ENCODE measurements at regions not wholly inside any gene's neighbourhood (a gene's known extent, or its start where the extent isn't known, plus 50 kb on each side); places are given as distances from the start of the nearest gene placed in this dataset.

- no peak overlapping the region for H3K4me3 ChIP-seq (ENCODE audit: low read depth, low read length)
- Mint-ChIP-seq H3K36me3 (no peaks in the 10 kb centered on the region), H3K4me3 (no peak overlapping the region), H3K4me1 (no peaks in the 10 kb centered on the region), H3K9me3 (peaks cover 0 to 7% (median 2%) of the 10 kb centered on the region in 7 donors), H3K27ac (no peak overlapping the region), H3K27me3 (no peaks in the 10 kb centered on the region)
- H3K4me1 ChIP-seq (ENCODE audit: control insufficient read depth, insufficient read depth, low read length, poor library complexity, severe bottlenecking): no peaks in the 10 kb centered on the region
- no peaks in the 10 kb centered on the region for H3K36me3 ChIP-seq (ENCODE audit: control insufficient read depth, insufficient read depth, low read length)
- no peaks in the 10 kb centered on the region for H3K9me3 ChIP-seq (ENCODE audit: control insufficient read depth in 2 of 2, low read length in 2 of 2)
- ATAC-seq (ENCODE audit: low read depth in 2 of 2) (no peak), DNase-seq (no peak)
- H3K27me3 ChIP-seq (ENCODE audit: control insufficient read depth, insufficient read depth, low read length): no peaks in the 10 kb centered on the region
- no peak overlapping the region for H3K27ac ChIP-seq (ENCODE audit: insufficient read depth, low read length, poor library complexity, severe bottlenecking)
Observed at GRCh38 chr16:54724346-54724925, 206.2 kb upstream of the IRX5 start.

GRCh38 chr16:54722210-54722676, 208.4 kb upstream of the IRX5 start:
- H3K27ac Mint-ChIP-seq: no peak overlapping the region
- Histone ChIP-seq H3K36me3 (ENCODE audit: control insufficient read depth, insufficient read depth, low read length) (no peaks in the 10 kb centered on the region), H3K4me3 (ENCODE audit: low read depth, low read length) (no peak overlapping the region), H3K9me3 (ENCODE audit: control insufficient read depth in 2 of 2, low read length in 2 of 2) (no peaks in the 10 kb centered on the region), H3K27me3 (ENCODE audit: control insufficient read depth, insufficient read depth, low read length) (no peaks in the 10 kb centered on the region), H3K4me1 (ENCODE audit: control insufficient read depth, insufficient read depth, low read length, poor library complexity, severe bottlenecking) (no peaks in the 10 kb centered on the region), H3K27ac (ENCODE audit: insufficient read depth, low read length, poor library complexity, severe bottlenecking) (no peak overlapping the region)
- H3K36me3 Mint-ChIP-seq: no peaks in the 10 kb centered on the region
- H3K4me1 Mint-ChIP-seq: no peaks in the 10 kb centered on the region
- peaks cover 0 to 10% (median 4%) of the 10 kb centered on the region in 7 donors for H3K9me3 Mint-ChIP-seq
- no peak overlapping the region for H3K4me3 Mint-ChIP-seq
- H3K27me3 Mint-ChIP-seq: no peaks in the 10 kb centered on the region
- ATAC-seq (ENCODE audit: low read depth in 2 of 2): no peak
- DNase-seq: no peak

GRCh38 chr16:54720259-54720658, 210.4 kb upstream of the IRX5 start:
- Histone ChIP-seq H3K4me1 (ENCODE audit: control insufficient read depth, insufficient read depth, low read length, poor library complexity, severe bottlenecking) (no peaks in the 10 kb centered on the region), H3K9me3 (ENCODE audit: control insufficient read depth in 2 of 2, low read length in 2 of 2) (no peaks in the 10 kb centered on the region), H3K27ac (ENCODE audit: insufficient read depth, low read length, poor library complexity, severe bottlenecking) (no peak overlapping the region), H3K27me3 (ENCODE audit: control insufficient read depth, insufficient read depth, low read length) (no peaks in the 10 kb centered on the region), H3K36me3 (ENCODE audit: control insufficient read depth, insufficient read depth, low read length) (no peaks in the 10 kb centered on the region), H3K4me3 (ENCODE audit: low read depth, low read length) (no peak overlapping the region)
- H3K4me1 Mint-ChIP-seq: no peaks in the 10 kb centered on the region
- H3K9me3 Mint-ChIP-seq: peaks cover 0 to 7% (median 2%) of the 10 kb centered on the region in 7 donors
- no peaks in the 10 kb centered on the region for H3K36me3 Mint-ChIP-seq
- no peak for ATAC-seq (ENCODE audit: low read depth in 2 of 2)
- DNase-seq: no peak
- H3K27me3 Mint-ChIP-seq: no peaks in the 10 kb centered on the region
- H3K4me3 Mint-ChIP-seq: no peak overlapping the region
- no peak overlapping the region for H3K27ac Mint-ChIP-seq

GRCh38 chr16:54719624-54720023, 211.0 kb upstream of the IRX5 start:
- Histone ChIP-seq H3K27ac (ENCODE audit: insufficient read depth, low read length, poor library complexity, severe bottlenecking) (no peak overlapping the region), H3K9me3 (ENCODE audit: control insufficient read depth in 2 of 2, low read length in 2 of 2) (no peaks in the 10 kb centered on the region), H3K27me3 (ENCODE audit: control insufficient read depth, insufficient read depth, low read length) (no peaks in the 10 kb centered on the region), H3K4me1 (ENCODE audit: control insufficient read depth, insufficient read depth, low read length, poor library complexity, severe bottlenecking) (no peaks in the 10 kb centered on the region), H3K4me3 (ENCODE audit: low read depth, low read length) (no peak overlapping the region), H3K36me3 (ENCODE audit: control insufficient read depth, insufficient read depth, low read length) (no peaks in the 10 kb centered on the region)
- Mint-ChIP-seq H3K4me3 (no peak overlapping the region), H3K27ac (no peak overlapping the region), H3K27me3 (no peaks in the 10 kb centered on the region), H3K4me1 (no peaks in the 10 kb centered on the region), H3K9me3 (peaks cover 0 to 7% (median 2%) of the 10 kb centered on the region in 7 donors), H3K36me3 (no peaks in the 10 kb centered on the region)
- DNase-seq (no peak), ATAC-seq (ENCODE audit: low read depth in 2 of 2) (no peak)

DNA sequence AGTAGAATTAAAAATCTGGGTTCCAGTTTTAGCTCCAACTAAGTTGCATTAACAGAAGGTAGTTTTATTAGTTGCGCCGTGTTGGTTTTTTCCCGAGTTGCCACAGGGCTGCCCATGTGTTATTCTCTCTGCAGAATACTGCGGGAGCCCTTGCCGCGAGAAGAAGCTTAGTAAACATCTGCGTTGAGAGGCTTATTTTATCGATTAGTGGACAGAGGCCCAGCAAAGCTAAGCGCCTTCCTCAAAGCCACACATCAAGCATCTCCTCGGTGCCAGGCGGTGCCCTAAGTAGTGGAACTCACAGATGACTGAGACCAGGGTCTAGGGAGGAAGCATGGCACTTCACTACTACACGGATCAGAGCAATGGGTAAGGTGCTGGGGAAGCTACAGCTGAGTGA, 212.3 kb upstream of the IRX5 start:
- no peak overlapping the region for H3K27ac ChIP-seq (ENCODE audit: insufficient read depth, low read length, poor library complexity, severe bottlenecking)
- no peaks in the 10 kb centered on the region for H3K27me3 ChIP-seq (ENCODE audit: control insufficient read depth, insufficient read depth, low read length)
- H3K36me3 ChIP-seq (ENCODE audit: control insufficient read depth, insufficient read depth, low read length): no peaks in the 10 kb centered on the region
- H3K4me3 ChIP-seq (ENCODE audit: low read depth, low read length): no peak overlapping the region
- H3K9me3 Mint-ChIP-seq: peaks cover 0 to 7% (median 2%) of the 10 kb centered on the region in 7 donors
- no peaks in the 10 kb centered on the region for H3K27me3 Mint-ChIP-seq
- ATAC-seq (ENCODE audit: low read depth in 2 of 2): no peak
- no peak overlapping the region for H3K27ac Mint-ChIP-seq
- H3K9me3 ChIP-seq (ENCODE audit: control insufficient read depth in 2 of 2, low read length in 2 of 2): no peaks in the 10 kb centered on the region
- H3K4me1 ChIP-seq (ENCODE audit: control insufficient read depth, insufficient read depth, low read length, poor library complexity, severe bottlenecking): no peaks in the 10 kb centered on the region
- H3K36me3 Mint-ChIP-seq: no peaks in the 10 kb centered on the region
- DNase-seq: no peak
- no peaks in the 10 kb centered on the region for H3K4me1 Mint-ChIP-seq
- no peak overlapping the region for H3K4me3 Mint-ChIP-seq

- H3K4me1 ChIP-seq (ENCODE audit: control insufficient read depth, insufficient read depth, low read length, poor library complexity, severe bottlenecking): no peaks in the 10 kb centered on the region
- Mint-ChIP-seq H3K9me3 (peaks cover 0 to 7% (median 2%) of the 10 kb centered on the region in 7 donors), H3K27ac (no peak overlapping the region), H3K4me1 (no peaks in the 10 kb centered on the region), H3K4me3 (no peak overlapping the region), H3K36me3 (no peaks in the 10 kb centered on the region), H3K27me3 (no peaks in the 10 kb centered on the region)
- H3K27me3 ChIP-seq (ENCODE audit: control insufficient read depth, insufficient read depth, low read length): no peaks in the 10 kb centered on the region
- H3K4me3 ChIP-seq (ENCODE audit: low read depth, low read length): no peak overlapping the region
- no peaks in the 10 kb centered on the region for H3K36me3 ChIP-seq (ENCODE audit: control insufficient read depth, insufficient read depth, low read length)
- H3K27ac ChIP-seq (ENCODE audit: insufficient read depth, low read length, poor library complexity, severe bottlenecking): no peak overlapping the region
- ATAC-seq (ENCODE audit: low read depth in 2 of 2): no peak
- H3K9me3 ChIP-seq (ENCODE audit: control insufficient read depth in 2 of 2, low read length in 2 of 2): no peaks in the 10 kb centered on the region
- no peak for DNase-seq
Observed at GRCh38 chr16:54715011-54715410, 215.7 kb upstream of the IRX5 start.

GRCh38 chr16:54712866-54713265, 217.8 kb upstream of the IRX5 start:
- DNase-seq: no peak
- no peak overlapping the region for H3K4me3 ChIP-seq (ENCODE audit: low read depth, low read length)
- H3K4me3 Mint-ChIP-seq: no peak overlapping the region
- no peak overlapping the region for H3K27ac ChIP-seq (ENCODE audit: insufficient read depth, low read length, poor library complexity, severe bottlenecking)
- no peaks in the 10 kb centered on the region for H3K36me3 Mint-ChIP-seq
- H3K36me3 ChIP-seq (ENCODE audit: control insufficient read depth, insufficient read depth, low read length): no peaks in the 10 kb centered on the region
- no peaks in the 10 kb centered on the region for H3K27me3 Mint-ChIP-seq
- H3K4me1 Mint-ChIP-seq: no peaks in the 10 kb centered on the region
- peaks cover 0 to 5% (median 0%) of the 10 kb centered on the region in 7 donors for H3K9me3 Mint-ChIP-seq
- no peaks in the 10 kb centered on the region for H3K27me3 ChIP-seq (ENCODE audit: control insufficient read depth, insufficient read depth, low read length)
- no peaks in the 10 kb centered on the region for H3K4me1 ChIP-seq (ENCODE audit: control insufficient read depth, insufficient read depth, low read length, poor library complexity, severe bottlenecking)
- ATAC-seq (ENCODE audit: low read depth in 2 of 2): no peak
- H3K9me3 ChIP-seq (ENCODE audit: control insufficient read depth in 2 of 2, low read length in 2 of 2): no peaks in the 10 kb centered on the region
- no peak overlapping the region for H3K27ac Mint-ChIP-seq

DNA sequence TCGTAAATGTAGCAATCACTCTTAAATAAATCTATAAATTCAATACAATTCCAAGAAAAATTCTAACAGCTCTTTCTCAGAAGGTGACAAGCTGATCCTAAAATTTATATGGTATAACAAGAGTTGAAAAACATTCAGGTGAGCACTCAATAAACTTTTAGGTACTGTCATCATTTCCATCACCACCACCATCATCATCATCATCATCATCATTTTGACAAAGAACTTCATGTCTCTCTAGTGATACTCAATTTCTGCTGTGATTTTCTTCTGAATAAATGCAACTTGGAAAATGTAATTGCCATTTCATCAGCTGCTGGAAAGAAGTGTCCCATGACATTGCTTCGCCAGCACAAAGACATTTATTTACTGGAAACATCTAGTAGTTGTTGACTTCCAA, 222.9 kb upstream of the IRX5 start:
- H3K4me1 Mint-ChIP-seq: no peaks in the 10 kb centered on the region
- peaks cover 0 to 5% (median 0%) of the 10 kb centered on the region in 7 donors for H3K9me3 Mint-ChIP-seq
- H3K27ac Mint-ChIP-seq: no peak overlapping the region
- ATAC-seq (ENCODE audit: low read depth in 2 of 2): no peak
- Histone ChIP-seq H3K27me3 (ENCODE audit: control insufficient read depth, insufficient read depth, low read length) (no peaks in the 10 kb centered on the region), H3K4me1 (ENCODE audit: control insufficient read depth, insufficient read depth, low read length, poor library complexity, severe bottlenecking) (no peaks in the 10 kb centered on the region), H3K36me3 (ENCODE audit: control insufficient read depth, insufficient read depth, low read length) (no peaks in the 10 kb centered on the region), H3K9me3 (ENCODE audit: control insufficient read depth in 2 of 2, low read length in 2 of 2) (no peaks in the 10 kb centered on the region), H3K27ac (ENCODE audit: insufficient read depth, low read length, poor library complexity, severe bottlenecking) (no peak overlapping the region), H3K4me3 (ENCODE audit: low read depth, low read length) (no peak overlapping the region)
- H3K36me3 Mint-ChIP-seq: no peaks in the 10 kb centered on the region
- no peak overlapping the region for H3K4me3 Mint-ChIP-seq
- H3K27me3 Mint-ChIP-seq: peaks cover 4% of the 10 kb centered on the region
- no peak for DNase-seq

Data from CD4-positive, CD25-positive, alpha-beta regulatory T cell (primary cell).